ENCODE measurements at regions not wholly inside any gene's neighbourhood (a gene's known extent, or its start where the extent isn't known, plus 50 kb on each side); places are given as distances from the start of the nearest gene placed in this dataset.
"Not testable (repeated sequence)": the region's sequence is repeated elsewhere in the genome, so short reads cannot be mapped to it uniquely, and the experiment has no call there.

DNA sequence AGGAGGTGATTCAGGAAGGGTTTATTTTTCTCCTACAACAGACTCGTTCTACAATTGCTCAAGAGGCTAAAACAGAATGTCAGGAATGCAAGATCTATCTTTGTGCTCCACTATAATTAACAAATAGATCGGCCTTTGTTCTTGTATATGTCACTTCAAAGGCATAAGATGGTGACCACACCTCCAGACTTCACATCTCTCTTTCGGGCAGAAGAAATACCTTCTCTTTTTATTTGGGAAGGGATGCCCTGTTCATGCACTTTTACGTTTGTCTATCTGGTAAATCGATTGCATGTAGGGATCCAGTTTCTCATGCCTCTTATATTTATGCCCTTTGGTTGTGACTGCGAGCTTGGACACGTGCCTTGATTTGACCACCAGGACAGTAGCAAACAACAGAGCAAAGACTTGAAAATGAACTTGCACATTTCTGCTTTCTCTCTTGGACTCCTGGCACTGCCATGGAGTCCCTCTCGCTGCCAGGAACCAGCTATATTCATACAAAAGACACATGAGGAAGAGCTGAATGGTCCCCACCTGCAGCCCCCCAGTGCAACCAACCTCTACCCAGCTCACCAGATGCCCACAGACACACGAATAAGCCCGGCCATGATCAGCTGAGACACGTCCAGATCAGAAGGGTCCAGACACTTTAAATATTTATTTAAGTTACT, 219.8 kb upstream of the STXBP5 start:
- Histone ChIP-seq H3K27ac (ENCODE audit: insufficient read depth, low read length) (no peak overlapping the region), H3K4me2 (ENCODE audit: extremely low read depth, insufficient read depth, low read length) (no peak overlapping the region), H3K4me1 (ENCODE audit: control insufficient read depth, extremely low read depth, insufficient read depth, low read length) (no peaks in the 10 kb centered on the region), H3K27me3 (ENCODE audit: control insufficient read depth, insufficient read depth, low read length) (no peaks in the 10 kb centered on the region), H3K36me3 (ENCODE audit: control insufficient read depth, insufficient read depth, low read length) (no peaks in the 10 kb centered on the region), H3K9me3 (ENCODE audit: control insufficient read depth, insufficient read depth, low read depth, low read length) (no peaks in the 10 kb centered on the region), H4K20me1 (ENCODE audit: control insufficient read depth, extremely low read depth, insufficient read depth, low read length) (no peaks in the 10 kb centered on the region), H3K4me3 (replicated peaks in 1 of 4; ENCODE audit: control extremely low read depth in 1 of 4, insufficient read depth in 1 of 4, low read depth in 3 of 4, low read length in 4 of 4) (no peak overlapping the region), H2AFZ (ENCODE audit: low read length) (peak overlapping the region; percentile 20), H3K79me2 (ENCODE audit: control insufficient read depth, insufficient read depth, low read length) (no peaks in the 10 kb centered on the region), H3K9ac (ENCODE audit: insufficient read depth, low read length) (no peak overlapping the region)
- DNase-seq (ENCODE audit: low read depth in 2 of 2) = peak; percentile 8 to 46
- no peak for TF ChIP-seq EZH2 (IDR thresholded peaks at IDR 0.05; ENCODE audit: low read length, missing control alignments)
- TF ChIP-seq, protein P1, sequence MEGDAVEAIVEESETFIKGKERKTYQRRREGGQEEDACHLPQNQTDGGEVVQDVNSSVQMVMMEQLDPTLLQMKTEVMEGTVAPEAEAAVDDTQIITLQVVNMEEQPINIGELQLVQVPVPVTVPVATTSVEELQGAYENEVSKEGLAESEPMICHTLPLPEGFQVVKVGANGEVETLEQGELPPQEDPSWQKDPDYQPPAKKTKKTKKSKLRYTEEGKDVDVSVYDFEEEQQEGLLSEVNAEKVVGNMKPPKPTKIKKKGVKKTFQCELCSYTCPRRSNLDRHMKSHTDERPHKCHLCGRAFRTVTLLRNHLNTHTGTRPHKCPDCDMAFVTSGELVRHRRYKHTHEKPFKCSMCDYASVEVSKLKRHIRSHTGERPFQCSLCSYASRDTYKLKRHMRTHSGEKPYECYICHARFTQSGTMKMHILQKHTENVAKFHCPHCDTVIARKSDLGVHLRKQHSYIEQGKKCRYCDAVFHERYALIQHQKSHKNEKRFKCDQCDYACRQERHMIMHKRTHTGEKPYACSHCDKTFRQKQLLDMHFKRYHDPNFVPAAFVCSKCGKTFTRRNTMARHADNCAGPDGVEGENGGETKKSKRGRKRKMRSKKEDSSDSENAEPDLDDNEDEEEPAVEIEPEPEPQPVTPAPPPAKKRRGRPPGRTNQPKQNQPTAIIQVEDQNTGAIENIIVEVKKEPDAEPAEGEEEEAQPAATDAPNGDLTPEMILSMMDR (conservative IDR thresholded peaks at IDR 0.05 in 1 of 2, IDR thresholded peaks at IDR 0.05 in 1 of 2; ENCODE audit: low read depth in 1 of 2, low read length in 2 of 2) = no peak

DNA sequence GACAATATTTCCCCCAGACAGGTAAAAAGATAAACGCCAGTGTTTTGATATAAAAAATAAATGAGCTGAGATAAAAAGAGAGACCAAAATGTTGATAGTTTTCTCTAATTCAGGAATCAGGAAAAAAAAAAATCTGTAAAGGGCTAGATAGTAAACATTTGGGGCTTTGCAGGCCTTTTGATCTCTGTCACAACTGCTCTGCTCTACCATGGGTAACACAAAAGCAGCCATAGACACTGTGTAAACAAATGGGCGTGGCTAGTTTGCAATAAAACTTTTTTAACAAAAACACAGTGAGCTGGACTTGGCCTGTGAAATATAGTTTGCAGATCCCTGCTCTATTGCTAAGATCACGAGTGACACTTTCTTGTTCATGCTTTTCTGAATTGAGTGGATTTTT, 219.1 kb upstream of the STXBP5 start:
- Histone ChIP-seq H4K20me1 (ENCODE audit: control insufficient read depth, extremely low read depth, insufficient read depth, low read length) (no peaks in the 10 kb centered on the region), H3K27me3 (ENCODE audit: control insufficient read depth, insufficient read depth, low read length) (no peaks in the 10 kb centered on the region), H3K27ac (ENCODE audit: insufficient read depth, low read length) (no peak overlapping the region), H3K9me3 (ENCODE audit: control insufficient read depth, insufficient read depth, low read depth, low read length) (no peaks in the 10 kb centered on the region), H3K4me3 (replicated peaks in 1 of 4; ENCODE audit: control extremely low read depth in 1 of 4, insufficient read depth in 1 of 4, low read depth in 3 of 4, low read length in 4 of 4) (no peak overlapping the region), H3K79me2 (ENCODE audit: control insufficient read depth, insufficient read depth, low read length) (no peaks in the 10 kb centered on the region), H2AFZ (ENCODE audit: low read length) (no peak overlapping the region), H3K9ac (ENCODE audit: insufficient read depth, low read length) (no peak overlapping the region), H3K36me3 (ENCODE audit: control insufficient read depth, insufficient read depth, low read length) (no peaks in the 10 kb centered on the region), H3K4me2 (ENCODE audit: extremely low read depth, insufficient read depth, low read length) (no peak overlapping the region), H3K4me1 (ENCODE audit: control insufficient read depth, extremely low read depth, insufficient read depth, low read length) (no peaks in the 10 kb centered on the region)
- no peak for TF ChIP-seq EZH2 (IDR thresholded peaks at IDR 0.05; ENCODE audit: low read length, missing control alignments)
- TF ChIP-seq, protein P1 (conservative IDR thresholded peaks at IDR 0.05 in 1 of 2, IDR thresholded peaks at IDR 0.05 in 1 of 2; ENCODE audit: low read depth in 1 of 2, low read length in 2 of 2) = no peak
- peak in 1 of 2 donors; percentile 60 for DNase-seq (ENCODE audit: low read depth in 2 of 2)

DNA sequence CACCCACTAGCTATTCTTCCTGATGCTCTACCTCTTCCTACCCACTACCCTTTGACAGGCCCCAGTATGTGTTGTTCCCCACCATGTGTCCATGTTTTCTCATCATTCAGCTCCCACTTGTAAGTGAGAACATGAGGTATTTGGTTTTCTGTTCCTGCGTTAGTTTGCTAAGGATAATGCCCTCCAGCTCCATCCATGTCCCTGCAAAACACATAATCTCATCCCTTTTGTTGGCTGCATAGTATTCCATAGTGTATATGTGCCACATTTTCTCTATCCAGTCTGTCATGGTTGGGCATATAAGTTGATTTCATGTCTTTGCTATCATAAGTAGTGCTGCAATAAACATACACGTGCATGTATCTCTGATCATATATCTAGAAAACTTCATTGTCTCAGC, 218.3 kb upstream of the STXBP5 start:
- no peaks in the 10 kb centered on the region for H3K9me3 ChIP-seq (ENCODE audit: control insufficient read depth, insufficient read depth, low read depth, low read length)
- no peak overlapping the region for H3K27ac ChIP-seq (ENCODE audit: insufficient read depth, low read length)
- H3K4me2 ChIP-seq (ENCODE audit: extremely low read depth, insufficient read depth, low read length) = no peak overlapping the region
- H3K4me1 ChIP-seq (ENCODE audit: control insufficient read depth, extremely low read depth, insufficient read depth, low read length) = no peaks in the 10 kb centered on the region
- no peak overlapping the region for H3K9ac ChIP-seq (ENCODE audit: insufficient read depth, low read length)
- H3K27me3 ChIP-seq (ENCODE audit: control insufficient read depth, insufficient read depth, low read length) = no peaks in the 10 kb centered on the region
- TF ChIP-seq EZH2 (IDR thresholded peaks at IDR 0.05; ENCODE audit: low read length, missing control alignments) = no peak
- TF ChIP-seq, protein P1 (conservative IDR thresholded peaks at IDR 0.05 in 1 of 2, IDR thresholded peaks at IDR 0.05 in 1 of 2; ENCODE audit: low read depth in 1 of 2, low read length in 2 of 2) = no peak
- H3K79me2 ChIP-seq (ENCODE audit: control insufficient read depth, insufficient read depth, low read length) = no peaks in the 10 kb centered on the region
- no peak for DNase-seq (ENCODE audit: low read depth in 2 of 2)
- H4K20me1 ChIP-seq (ENCODE audit: control insufficient read depth, extremely low read depth, insufficient read depth, low read length) = no peaks in the 10 kb centered on the region
- H3K4me3 ChIP-seq (replicated peaks in 1 of 4; ENCODE audit: control extremely low read depth in 1 of 4, insufficient read depth in 1 of 4, low read depth in 3 of 4, low read length in 4 of 4) = no peak overlapping the region
- no peak overlapping the region for H2AFZ ChIP-seq (ENCODE audit: low read length)
- no peaks in the 10 kb centered on the region for H3K36me3 ChIP-seq (ENCODE audit: control insufficient read depth, insufficient read depth, low read length)

DNA sequence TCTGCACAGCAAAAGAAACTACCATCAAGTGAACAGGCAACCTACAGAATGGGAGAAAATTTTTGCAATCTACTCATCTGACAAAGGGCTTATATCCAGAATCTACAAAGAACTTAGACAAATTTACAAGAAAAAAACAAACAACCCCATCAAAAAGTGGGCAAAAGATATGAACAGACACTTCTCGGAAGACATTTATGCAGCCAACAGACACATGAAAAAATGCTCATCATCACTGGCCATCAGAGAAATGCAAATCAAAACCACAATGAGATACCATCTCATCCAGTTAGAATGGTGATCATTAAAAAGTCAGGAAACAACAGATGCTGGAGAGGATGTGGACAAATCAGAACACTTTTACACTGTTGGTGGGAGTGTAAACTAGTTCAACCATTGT, 216.3 kb upstream of the STXBP5 start:
- H3K9ac ChIP-seq (ENCODE audit: insufficient read depth, low read length); H3K27ac ChIP-seq (ENCODE audit: insufficient read depth, low read length); H3K4me2 ChIP-seq (ENCODE audit: extremely low read depth, insufficient read depth, low read length); H3K4me1 ChIP-seq (ENCODE audit: control insufficient read depth, extremely low read depth, insufficient read depth, low read length); H3K36me3 ChIP-seq (ENCODE audit: control insufficient read depth, insufficient read depth, low read length); H2AFZ ChIP-seq (ENCODE audit: low read length); H3K79me2 ChIP-seq (ENCODE audit: control insufficient read depth, insufficient read depth, low read length); DNase-seq (ENCODE audit: low read depth in 2 of 2); H3K9me3 ChIP-seq (ENCODE audit: control insufficient read depth, insufficient read depth, low read depth, low read length); H3K27me3 ChIP-seq (ENCODE audit: control insufficient read depth, insufficient read depth, low read length); H4K20me1 ChIP-seq (ENCODE audit: control insufficient read depth, extremely low read depth, insufficient read depth, low read length); H3K4me3 ChIP-seq (replicated peaks in 1 of 4; ENCODE audit: control extremely low read depth in 1 of 4, insufficient read depth in 1 of 4, low read depth in 3 of 4, low read length in 4 of 4): not testable (repeated sequence)
